Loucy (cell line): ENCODE measurements at regions not wholly inside any gene's neighbourhood (a gene's known extent, or its start where the extent isn't known, plus 50 kb on each side); places are given as distances from the start of the nearest gene placed in this dataset.
"Not testable (repeated sequence)": the region's sequence is repeated elsewhere in the genome, so short reads cannot be mapped to it uniquely, and the experiment has no call there.

Source experiments
- H2AFZ ChIP-seq: fragments of 200-600 bp; sonication (generic); 2 replicates; pipeline ENCODE4 v1.6.0; 2016; ENCODE audit warnings: antibody characterized with exemption, mild to moderate bottlenecking, low read length, moderate library complexity
- H3F3A ChIP-seq: fragments of 200-600 bp; 2 replicates; pipeline ENCODE4 v1.6.0; 2016; ENCODE audit warnings: antibody characterized with exemption, low read depth, mild to moderate bottlenecking
- H3K27me3 ChIP-seq: fragments of 200-600 bp; sonication (generic); 2 replicates; pipeline ENCODE4 v1.6.1; 2014; ENCODE audit warnings: low read length, mild to moderate bottlenecking; ENCODE audit not compliant: insufficient read depth, poor library complexity, severe bottlenecking
- H3K36me3 ChIP-seq: fragments of 200-600 bp; sonication (generic); 2 replicates; pipeline ENCODE4 v1.6.1; 2016; ENCODE audit warnings: low read length; ENCODE audit not compliant: insufficient read depth
- H3K4me1 ChIP-seq: fragments of 200-600 bp; sonication (generic); 2 replicates; pipeline ENCODE4 v1.5.1; 2014; ENCODE audit warnings: low read length, mild to moderate bottlenecking; ENCODE audit not compliant: insufficient read depth, poor library complexity, severe bottlenecking
- H3K4me2 ChIP-seq: fragments of 200-600 bp; sonication (generic); 2 replicates; pipeline ENCODE4 v1.6.0; 2014; ENCODE audit warnings: antibody characterized with exemption, low read length, low read depth, mild to moderate bottlenecking; ENCODE audit not compliant: poor library complexity, severe bottlenecking
- H3K4me3 ChIP-seq: fragments of 200-600 bp; sonication (generic); 2 replicates; pipeline ENCODE4 v1.5.1; 2014; ENCODE audit warnings: low read length, mild to moderate bottlenecking, mixed read lengths; ENCODE audit not compliant: poor library complexity, severe bottlenecking
- H3K79me2 ChIP-seq: fragments of 200-600 bp; sonication (generic); 2 replicates; pipeline ENCODE4 v1.6.1; 2014; ENCODE audit warnings: low read length; ENCODE audit not compliant: insufficient read depth
- H3K9ac ChIP-seq: fragments of 200-600 bp; sonication (generic); 2 replicates; pipeline ENCODE4 v1.6.0; 2014; ENCODE audit warnings: mild to moderate bottlenecking, low read depth, low read length, moderate library complexity; ENCODE audit not compliant: poor library complexity, severe bottlenecking
- H3K9me2 ChIP-seq: fragments of 200-600 bp; sonication (generic); replicated peaks from 2 replicates; pipeline ENCODE4 v1.6.1; 2016; ENCODE audit warnings: low read depth, low read length, mixed read lengths
- H3K9me3 ChIP-seq: fragments of 200-600 bp; sonication (generic); 2 replicates; pipeline ENCODE4 v1.6.1; 2014; ENCODE audit warnings: mild to moderate bottlenecking, antibody characterized with exemption, low read length, low read depth; ENCODE audit not compliant: insufficient read depth
- H4K20me1 ChIP-seq: fragments of 200-600 bp; sonication (generic); 2 replicates; pipeline ENCODE4 v1.6.0; 2014; ENCODE audit warnings: antibody characterized with exemption, low read length, mild to moderate bottlenecking; ENCODE audit not compliant: insufficient read depth, poor library complexity, severe bottlenecking
- EZH2phosphoT487 ChIP-seq: fragments of 200-600 bp; IDR thresholded peaks from 2 replicates; pipeline ENCODE4 v1.6.1; 2018; ENCODE audit warnings: antibody characterized with exemption, mild to moderate bottlenecking, moderate library complexity, borderline replicate concordance
- TF ChIP-seq, protein P1 (sequence below): fragments of 200-600 bp; sonication (generic); conservative IDR thresholded peaks from 2 replicates; pipeline ENCODE4 v1.5.1; 2014; ENCODE audit warnings: mild to moderate bottlenecking, antibody characterized with exemption, low read length

DNA sequence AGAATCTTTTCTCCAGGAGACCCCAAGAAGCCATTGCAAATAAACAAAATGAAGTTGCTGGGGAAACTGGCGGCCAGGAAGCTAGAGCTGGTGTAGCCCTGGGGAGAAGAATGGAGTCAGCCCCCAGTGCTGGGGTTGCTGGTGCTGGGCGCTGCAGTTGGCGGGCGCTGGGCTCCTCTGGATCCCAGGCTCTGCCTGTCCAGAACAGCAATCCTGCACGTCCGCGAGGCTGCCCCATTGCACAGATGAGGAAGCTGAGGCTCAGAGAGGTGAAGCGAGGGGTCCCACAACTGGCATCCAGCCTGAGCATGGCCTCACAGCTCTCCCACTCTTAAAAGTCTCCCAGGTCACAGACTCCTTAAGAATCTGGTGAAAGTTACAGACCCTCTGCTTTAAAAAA lies 161.1 kb downstream of the OR4M2 start:
- Histone ChIP-seq H3K9ac (no peak overlapping the region), H3F3A (no peaks in the 10 kb centered on the region), H3K27me3 (no peaks in the 10 kb centered on the region), H3K79me2 (no peaks in the 10 kb centered on the region), H3K9me3 (no peaks in the 10 kb centered on the region), H3K4me1 (no peaks in the 10 kb centered on the region), H3K36me3 (no peaks in the 10 kb centered on the region), H2AFZ (no peak overlapping the region), H3K4me3 (no peak overlapping the region), H3K9me2 (no peaks in the 10 kb centered on the region), H4K20me1 (no peaks in the 10 kb centered on the region), H3K4me2 (no peak overlapping the region)
- TF ChIP-seq, protein P1, sequence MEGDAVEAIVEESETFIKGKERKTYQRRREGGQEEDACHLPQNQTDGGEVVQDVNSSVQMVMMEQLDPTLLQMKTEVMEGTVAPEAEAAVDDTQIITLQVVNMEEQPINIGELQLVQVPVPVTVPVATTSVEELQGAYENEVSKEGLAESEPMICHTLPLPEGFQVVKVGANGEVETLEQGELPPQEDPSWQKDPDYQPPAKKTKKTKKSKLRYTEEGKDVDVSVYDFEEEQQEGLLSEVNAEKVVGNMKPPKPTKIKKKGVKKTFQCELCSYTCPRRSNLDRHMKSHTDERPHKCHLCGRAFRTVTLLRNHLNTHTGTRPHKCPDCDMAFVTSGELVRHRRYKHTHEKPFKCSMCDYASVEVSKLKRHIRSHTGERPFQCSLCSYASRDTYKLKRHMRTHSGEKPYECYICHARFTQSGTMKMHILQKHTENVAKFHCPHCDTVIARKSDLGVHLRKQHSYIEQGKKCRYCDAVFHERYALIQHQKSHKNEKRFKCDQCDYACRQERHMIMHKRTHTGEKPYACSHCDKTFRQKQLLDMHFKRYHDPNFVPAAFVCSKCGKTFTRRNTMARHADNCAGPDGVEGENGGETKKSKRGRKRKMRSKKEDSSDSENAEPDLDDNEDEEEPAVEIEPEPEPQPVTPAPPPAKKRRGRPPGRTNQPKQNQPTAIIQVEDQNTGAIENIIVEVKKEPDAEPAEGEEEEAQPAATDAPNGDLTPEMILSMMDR = no peak
- no peak for TF ChIP-seq EZH2phosphoT487

DNA sequence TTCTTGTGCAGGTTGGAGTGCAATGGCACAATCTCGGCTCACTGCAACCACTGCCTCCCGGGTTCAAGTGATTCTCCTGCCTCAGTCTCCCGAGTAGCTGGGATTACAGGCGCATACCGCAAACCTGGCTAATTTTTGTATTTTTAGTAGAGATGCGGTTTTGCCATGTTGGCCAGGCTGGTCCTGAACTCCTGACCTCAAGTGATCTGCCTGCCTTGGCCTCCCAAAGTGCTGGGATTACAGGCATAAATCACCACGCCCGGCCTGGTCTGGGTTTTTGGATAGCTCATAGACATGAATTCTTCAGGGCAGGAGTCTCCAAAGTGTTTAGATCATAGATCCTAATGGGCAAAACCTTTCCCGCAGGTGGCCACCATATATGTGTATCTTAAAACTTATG lies 162.0 kb downstream of the OR4M2 start:
- H3K9me2 ChIP-seq, H3K9ac ChIP-seq, H3K27me3 ChIP-seq, H3K4me2 ChIP-seq, H2AFZ ChIP-seq, H3F3A ChIP-seq, H3K4me3 ChIP-seq, H3K36me3 ChIP-seq, H4K20me1 ChIP-seq, H3K4me1 ChIP-seq, H3K9me3 ChIP-seq, H3K79me2 ChIP-seq: not testable (repeated sequence)

DNA sequence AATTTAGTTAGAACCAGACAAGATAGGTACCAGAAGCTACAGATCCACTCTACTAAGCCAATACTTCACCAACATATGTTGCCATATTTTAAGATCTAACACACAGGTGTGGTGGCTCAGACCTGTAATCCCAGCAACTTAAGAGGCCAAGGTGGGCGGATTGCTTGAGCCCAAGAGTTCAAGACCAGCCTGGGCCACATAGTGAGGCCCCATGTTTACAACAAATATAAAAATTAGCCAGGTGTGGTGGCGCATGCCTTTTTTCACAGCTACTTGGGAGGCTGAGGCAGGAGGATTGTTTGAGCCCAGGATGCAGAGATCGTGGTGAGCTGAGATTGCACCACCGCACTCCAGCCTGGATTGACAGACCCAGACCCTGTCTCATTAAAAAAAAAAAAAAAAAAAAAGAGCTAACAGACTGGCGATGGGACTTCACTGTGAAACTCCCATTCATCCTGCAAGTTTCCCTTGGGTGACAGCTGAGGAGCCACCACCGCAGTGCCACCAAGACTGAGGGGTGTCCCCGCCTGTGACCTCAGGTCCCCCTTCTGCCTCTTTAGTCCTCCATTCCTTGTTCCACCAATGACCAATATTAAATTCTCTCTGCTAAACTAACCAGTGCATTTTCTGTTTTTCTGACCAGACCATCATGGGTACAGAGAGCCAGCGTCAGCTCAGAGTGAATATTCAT lies 163.3 kb downstream of the OR4M2 start:
- Histone ChIP-seq H3K9ac (no peak overlapping the region), H3K9me2 (no peaks in the 10 kb centered on the region)

DNA sequence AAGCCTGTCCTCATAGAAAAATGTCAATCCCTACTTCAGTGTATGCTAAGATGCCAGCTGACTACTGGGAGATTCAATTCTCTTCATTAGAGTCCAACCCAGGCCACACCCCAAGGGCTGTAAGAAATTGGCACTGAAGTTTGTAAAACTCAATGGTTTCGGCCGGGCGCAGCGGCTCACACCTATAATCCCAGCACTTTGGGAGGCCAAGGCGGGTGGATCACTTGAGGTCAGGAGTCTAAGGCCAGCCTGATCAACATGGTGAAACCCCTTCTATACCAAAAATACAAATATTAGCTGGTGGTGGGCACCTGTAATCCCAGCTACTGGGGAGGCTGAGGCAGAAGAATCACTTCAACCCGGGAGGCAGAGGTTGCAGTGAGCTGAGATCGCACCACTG lies 169.2 kb downstream of the OR4M2 start:
- H3K9ac ChIP-seq, H2AFZ ChIP-seq, H3K4me2 ChIP-seq, H3K9me3 ChIP-seq, H4K20me1 ChIP-seq, H3K79me2 ChIP-seq, H3F3A ChIP-seq, H3K9me2 ChIP-seq, H3K36me3 ChIP-seq, H3K27me3 ChIP-seq, H3K4me3 ChIP-seq: not testable (repeated sequence)
- H3K4me1 ChIP-seq = peaks cover 13% of the 10 kb centered on the region

More for the DNA sequence above, 163.3 kb downstream of the OR4M2 start:
- no peaks in the 10 kb centered on the region for H3K27me3 ChIP-seq
- H3K79me2 ChIP-seq = no peaks in the 10 kb centered on the region
- no peaks in the 10 kb centered on the region for H3K4me1 ChIP-seq
- no peak overlapping the region for H3K4me3 ChIP-seq
- H3K36me3 ChIP-seq = no peaks in the 10 kb centered on the region
- no peaks in the 10 kb centered on the region for H3F3A ChIP-seq
- H2AFZ ChIP-seq = no peak overlapping the region
- H3K4me2 ChIP-seq = no peak overlapping the region
- no peaks in the 10 kb centered on the region for H4K20me1 ChIP-seq
- no peaks in the 10 kb centered on the region for H3K9me3 ChIP-seq
- TF ChIP-seq, protein P1 = no peak
- no peak for TF ChIP-seq EZH2phosphoT487

DNA sequence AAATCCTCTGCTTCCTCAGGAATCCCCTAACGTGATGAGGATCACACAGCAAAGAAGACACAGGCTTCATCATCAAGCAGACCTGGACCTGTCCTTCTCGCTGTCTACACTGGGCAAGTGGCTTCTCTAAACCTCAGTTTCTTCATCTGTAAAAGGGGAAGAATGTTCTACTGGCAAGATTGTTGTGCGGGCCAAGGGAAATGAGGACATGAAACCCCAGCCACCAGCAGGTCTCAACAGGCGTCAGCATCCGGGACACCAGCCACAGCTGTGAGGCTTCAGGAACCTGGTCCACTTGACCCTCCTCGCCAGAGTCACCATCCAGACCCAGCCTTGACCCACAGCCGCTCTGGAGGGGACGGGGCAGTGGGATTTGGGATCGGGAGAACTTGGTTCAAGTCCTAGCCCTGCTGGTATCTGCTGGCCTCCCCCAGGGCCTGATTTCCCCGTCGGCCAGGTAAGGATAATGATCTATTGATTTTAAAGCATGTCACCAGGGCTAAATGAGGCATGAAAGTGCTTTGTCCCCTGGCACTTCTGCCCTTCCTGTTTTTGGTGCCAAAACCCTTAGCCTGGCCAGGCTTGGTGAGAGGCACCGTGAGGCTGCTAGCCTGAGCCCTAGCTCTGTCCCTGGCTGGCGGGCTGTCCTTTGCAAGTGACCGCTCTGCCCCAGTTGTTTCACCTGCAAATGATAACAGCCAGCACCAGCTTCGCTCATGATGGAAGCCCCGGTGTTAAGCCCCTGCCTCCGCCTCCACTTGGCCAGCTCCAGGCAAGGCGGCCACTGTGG lies 170.4 kb downstream of the OR4M2 start:
- H3K79me2 ChIP-seq = not testable (repeated sequence)
- H3K4me1 ChIP-seq = peaks cover 15% of the 10 kb centered on the region

More for the DNA sequence above, 170.4 kb downstream of the OR4M2 start:
- H3K36me3 ChIP-seq, H3F3A ChIP-seq, H3K27me3 ChIP-seq, H3K9me3 ChIP-seq, H3K9ac ChIP-seq, H4K20me1 ChIP-seq, H3K9me2 ChIP-seq, H3K4me3 ChIP-seq, H2AFZ ChIP-seq, H3K4me2 ChIP-seq: not testable (repeated sequence)
